DOHH2 (cell line): ENCODE measurements at regions not wholly inside any gene's neighbourhood (a gene's known extent, or its start where the extent isn't known, plus 50 kb on each side); places are given as distances from the start of the nearest gene placed in this dataset.

Experiments used
- CTCF ChIP-seq: fragments of 200-600 bp; sonication (generic); IDR thresholded peaks from one replicate; pipeline ENCODE4 v1.5.1; 2014; ENCODE audit warnings: antibody characterized with exemption, mild to moderate bottlenecking, low read depth, low read length; ENCODE audit not compliant: poor library complexity, severe bottlenecking
- EZH2phosphoT487 ChIP-seq: fragments of 200-600 bp; sonication (generic); IDR thresholded peaks from 2 replicates; pipeline ENCODE4 v1.6.1; 2017; ENCODE audit warnings: borderline replicate concordance, mild to moderate bottlenecking, antibody characterized with exemption, low read length, moderate library complexity, mixed read lengths

GRCh38 chr13:97631158-97631557 lies 197.2 kb downstream of the RAP2A start:
- TF ChIP-seq CTCF (no peak), EZH2phosphoT487 (no peak)
